HG02610 (cell line): ENCODE measurements at regions not wholly inside any gene's neighbourhood (a gene's known extent, or its start where the extent isn't known, plus 50 kb on each side); places are given as distances from the start of the nearest gene placed in this dataset.

Experiments used
- ATAC-seq: cut with Tn5 transposase; IDR thresholded peaks from one replicate; pipeline ENCODE4 v1.9.1; 2021; ENCODE audit warnings: mild to moderate bottlenecking, moderate library complexity; ENCODE audit not compliant: unreplicated experiment

DNA sequence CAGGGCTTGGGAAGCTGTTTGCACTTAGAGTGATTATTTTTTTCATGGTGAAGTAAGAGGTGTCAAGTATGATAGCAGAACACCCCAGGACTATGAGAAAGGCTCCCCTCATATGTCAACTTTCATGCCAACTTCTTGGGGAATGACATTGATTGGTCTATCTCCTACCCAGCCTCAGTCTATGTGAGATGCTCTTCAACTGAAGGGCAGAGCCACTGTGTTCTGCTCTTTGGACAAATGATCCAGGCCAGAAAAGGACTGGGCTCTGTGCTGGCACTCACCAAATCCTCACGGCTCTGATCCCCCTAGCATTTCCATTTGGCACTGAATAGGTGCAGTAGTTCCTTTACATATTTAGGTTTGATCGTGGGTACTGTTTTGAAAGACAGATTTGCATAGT lies 151.1 kb downstream of the DMRT2 start:
- no peak for ATAC-seq

DNA sequence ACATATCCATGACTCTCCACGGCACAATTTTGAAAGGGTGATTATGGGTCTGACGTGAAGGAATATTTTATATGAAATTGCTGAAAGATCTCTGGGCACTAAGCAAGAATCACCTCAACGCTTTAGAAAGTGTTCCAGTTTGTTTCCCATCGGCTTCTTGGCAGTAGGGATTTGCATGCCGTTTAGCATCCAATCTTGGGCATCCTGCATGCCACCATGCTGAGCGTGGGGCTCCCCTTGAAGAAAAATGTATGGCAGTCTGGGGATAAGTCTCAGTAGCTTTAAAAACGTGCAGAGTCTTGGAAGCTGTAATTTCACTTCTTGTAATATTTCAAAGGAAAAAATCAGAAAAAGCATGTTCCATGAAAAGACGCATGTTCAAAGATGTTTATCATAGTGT lies 151.7 kb downstream of the DMRT2 start:
- no peak for ATAC-seq

DNA sequence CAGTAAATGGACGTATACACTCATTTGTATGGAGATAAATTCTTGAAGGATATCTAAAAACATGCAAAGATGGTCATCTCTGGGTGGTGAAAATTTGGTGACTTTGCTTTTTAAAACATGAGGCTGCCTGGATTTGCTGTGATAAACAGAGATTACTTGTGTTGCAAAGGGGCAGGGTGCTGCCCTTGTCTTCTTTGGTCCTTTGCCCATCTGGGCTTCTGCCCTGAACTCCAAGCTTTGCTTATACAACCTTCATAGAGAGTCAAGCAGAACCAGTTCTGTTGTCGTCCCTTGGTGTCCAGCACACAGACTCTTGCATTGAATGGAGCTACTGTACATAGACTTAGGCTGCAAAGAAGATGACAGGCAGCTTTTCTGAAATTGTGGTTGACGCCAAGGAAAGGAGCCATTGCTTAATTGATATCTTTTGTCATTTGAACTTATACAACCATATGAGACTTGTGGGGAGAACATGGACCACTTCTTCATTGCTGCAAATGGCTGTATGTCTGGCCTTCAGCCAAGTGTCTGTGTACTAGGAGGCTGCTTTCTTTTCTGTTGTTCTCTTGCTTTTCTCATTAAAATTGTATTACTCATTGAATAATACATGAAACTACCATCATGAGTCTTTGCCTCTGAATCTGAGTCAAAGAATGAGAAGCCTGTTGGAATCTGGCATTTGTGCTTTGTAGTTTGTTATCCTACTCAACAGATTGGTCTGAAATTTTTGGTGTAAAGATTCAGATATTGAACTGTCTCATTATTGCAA lies 152.5 kb downstream of the DMRT2 start:
- no peak for ATAC-seq

DNA sequence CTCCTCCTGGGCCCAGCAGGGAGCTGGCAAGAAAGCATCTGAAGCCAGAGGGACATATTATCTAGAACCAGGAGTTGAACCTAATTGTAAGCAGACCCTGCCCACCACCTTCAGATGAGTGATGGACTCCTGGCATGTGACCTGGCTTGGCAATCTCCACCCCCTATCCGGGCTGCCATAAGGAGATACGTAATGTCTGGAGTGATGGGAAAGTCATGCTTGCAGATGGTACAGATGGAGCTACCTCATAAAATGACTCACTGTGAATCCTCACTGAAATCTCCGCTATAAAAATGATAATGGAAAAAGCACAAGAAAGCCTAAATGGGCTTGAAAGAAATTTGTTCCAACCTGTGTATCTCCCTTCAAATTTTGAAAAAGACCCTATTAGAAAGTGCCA lies 157.5 kb downstream of the DMRT2 start:
- ATAC-seq: no peak

DNA sequence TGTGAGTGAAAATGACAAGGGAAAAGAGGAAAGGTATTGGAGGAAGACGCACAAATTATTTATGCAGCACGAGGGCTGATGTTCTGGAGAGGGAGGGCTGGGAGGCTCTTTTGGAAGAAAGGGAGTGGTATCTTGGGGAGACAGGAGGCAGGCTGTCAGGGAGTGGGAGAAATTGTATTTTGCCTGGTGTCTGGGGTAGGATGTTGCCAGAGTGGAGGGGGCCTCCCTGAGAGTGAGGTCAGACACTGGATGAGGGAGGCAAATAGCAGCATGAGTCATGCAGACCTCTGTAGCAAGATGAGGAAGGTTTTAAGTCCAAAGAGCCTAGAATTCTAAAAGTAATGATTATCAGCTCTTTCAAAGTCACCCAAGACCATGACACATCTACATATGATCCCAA lies 158.0 kb downstream of the DMRT2 start:
- ATAC-seq: no peak

DNA sequence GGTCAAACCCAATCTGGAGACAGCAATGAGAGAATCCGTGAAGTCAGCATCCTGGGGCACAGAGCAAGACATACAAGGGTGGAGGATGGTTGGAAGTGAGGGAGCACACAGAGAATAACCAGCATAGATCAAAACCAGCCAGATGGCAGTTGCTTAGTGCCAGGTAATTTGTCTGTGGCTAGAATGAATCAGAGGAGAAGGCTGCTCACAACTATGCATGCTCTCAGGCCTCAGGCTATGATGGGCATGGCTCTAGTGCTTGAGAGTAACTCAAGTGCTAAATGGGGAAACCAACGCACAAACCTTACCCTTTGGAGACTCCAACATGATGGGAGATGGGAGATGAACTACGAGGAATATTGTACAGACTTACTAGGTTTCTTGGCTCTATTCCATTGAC lies 160.8 kb downstream of the DMRT2 start:
- no peak for ATAC-seq

DNA sequence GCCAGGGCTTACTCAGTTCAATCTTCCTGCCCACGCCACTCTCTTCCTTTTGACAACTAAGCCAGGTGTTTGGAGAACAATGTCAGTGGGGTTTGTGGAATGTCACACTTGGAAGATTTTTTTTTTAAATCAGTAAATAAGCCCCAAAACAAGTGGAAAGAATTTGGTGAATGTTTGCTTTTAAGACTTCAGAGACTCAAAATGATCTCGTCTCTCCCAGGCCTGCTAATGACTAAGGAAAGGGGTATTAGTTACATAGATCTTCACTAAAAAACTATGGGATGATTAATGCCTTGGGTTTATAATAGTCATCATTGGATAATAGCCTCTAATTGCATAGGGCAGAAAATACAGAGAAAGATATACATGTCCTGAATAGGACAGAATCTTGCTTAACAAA lies 166.4 kb downstream of the DMRT2 start:
- no peak for ATAC-seq

DNA sequence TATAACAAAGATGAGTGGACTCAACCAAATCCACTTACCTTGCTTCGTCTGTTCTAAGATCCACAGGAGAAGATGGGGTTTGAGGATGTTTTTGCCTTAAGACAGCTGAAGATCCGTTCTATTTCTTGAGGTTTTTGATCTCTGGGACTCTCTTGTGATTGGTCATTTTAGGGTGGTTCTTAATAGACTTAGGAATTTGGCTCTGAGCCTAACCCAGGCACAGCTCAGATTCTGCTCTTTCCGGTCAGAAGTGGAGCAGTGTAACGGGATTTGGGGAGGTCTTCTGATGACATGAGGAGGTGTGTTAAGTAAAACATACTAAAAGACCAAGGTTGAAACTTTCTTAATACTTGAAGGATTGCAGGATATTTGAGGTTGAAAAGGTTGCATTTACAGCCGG lies 166.9 kb downstream of the DMRT2 start:
- no peak for ATAC-seq

DNA sequence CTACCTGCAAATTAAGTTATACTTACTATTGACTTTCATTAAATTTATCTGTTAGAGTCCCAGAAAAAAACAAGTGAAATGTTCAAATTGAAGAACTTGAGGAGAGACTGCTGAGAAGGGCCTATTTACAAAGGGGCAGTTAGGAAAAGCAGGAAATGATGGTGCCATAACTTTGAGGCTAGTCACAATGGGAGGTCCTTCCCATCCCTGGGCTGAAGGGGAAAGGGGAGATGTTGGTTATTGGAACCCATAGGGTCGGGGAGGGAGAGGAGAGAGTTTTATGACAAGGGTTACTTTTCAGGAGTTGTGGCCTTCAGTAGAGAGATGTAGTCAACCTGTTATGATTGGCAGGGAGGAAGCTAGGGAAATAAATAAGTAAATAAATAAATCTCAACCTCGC lies 169.1 kb downstream of the DMRT2 start:
- no peak for ATAC-seq

DNA sequence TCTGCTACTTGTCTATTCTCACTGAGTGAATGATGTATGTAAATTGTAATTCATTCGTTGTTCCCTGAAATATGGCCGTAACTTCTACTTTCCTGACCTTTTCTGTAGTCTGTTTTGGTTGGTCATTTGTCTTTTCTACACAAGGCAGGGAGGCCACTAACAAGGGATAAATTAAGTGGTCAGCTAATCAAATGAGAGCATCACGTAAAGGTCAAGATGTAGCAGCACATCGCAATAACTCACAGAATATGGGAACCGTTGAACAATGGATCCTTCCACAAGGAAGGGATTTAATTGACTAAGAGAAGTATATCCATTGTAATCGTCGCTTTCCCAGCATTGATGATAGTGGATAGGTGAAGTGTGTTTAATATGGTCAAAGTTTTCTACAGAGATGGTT lies 171.1 kb downstream of the DMRT2 start:
- no peak for ATAC-seq

DNA sequence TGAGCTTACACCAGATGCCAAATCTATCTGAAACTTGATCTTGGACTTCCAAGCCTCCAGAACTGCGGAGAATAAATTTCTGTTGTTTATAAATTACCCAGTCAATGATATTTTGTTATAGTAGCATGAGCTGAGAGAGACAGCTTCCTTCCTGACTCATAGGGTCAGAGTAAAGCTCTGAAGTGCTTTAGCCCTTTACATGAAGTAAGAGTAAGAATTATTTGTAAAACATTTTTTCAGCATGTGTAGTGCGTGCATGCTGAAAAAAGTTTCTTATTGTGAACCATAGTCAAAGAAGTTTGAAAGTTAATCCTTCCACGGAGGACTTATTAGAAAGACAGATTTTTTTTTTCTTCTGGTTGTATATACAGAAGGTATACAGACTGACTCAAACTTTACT lies 172.4 kb downstream of the DMRT2 start:
- no peak for ATAC-seq

DNA sequence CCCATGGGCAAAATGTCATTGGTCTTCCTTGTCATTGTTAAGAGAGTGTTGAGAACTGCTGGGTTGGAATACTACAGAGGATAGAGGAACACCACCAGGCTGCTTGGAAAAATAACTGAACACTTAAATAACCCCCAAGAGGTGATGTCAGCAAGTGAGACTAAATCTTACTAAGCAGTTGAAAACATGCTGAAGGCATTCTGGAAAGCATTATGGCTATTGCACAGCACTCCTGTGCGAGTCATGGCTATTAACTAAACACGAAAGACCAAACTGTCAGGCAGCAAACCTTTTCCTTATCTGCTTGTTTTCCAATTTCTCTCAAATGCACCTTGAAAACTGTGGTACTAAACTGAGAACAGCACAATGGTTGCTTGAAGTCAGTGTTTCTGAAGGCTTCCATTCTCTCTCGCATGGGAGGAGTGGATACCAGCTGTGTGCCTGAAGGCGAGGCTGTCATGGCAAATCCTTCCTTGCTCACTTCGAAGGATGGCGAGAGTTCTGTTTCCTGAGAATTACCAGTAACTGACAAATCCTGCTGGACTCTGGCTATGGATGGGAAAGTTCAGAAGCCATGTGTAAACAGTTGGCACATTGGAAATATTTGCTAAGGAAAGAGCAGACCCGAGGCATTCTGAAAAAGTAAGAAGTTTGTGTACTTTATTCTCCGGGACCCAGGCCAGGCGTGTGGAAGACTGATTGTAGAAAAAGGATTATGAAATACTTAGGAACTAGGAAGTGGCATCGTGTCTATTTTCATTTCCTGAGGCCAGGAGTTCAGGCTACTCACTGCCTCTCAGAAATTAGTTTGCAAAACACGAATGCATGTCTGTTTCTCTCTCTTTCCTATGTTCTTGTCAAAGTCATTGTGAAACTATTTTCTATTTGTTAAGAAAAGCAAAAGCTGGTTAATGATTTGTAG lies 182.1 kb downstream of the DMRT2 start:
- no peak for ATAC-seq

DNA sequence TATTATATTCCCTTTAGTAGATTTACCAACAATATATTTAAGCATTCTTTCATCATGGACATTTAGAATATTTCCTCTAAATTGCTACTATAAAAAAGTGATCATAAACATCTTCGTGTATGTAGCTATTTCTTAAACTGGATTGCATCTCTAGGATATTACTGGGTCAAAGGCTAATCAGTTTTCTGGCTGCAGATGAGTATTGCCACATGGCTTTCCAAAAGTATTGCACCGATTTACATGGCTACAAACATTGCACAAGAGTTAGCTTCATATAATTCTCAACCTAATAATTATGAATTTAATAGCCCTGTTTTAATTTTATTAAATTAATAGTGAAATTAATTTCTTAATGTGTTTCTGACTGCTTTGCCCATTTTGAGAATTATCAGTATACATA lies 183.4 kb downstream of the DMRT2 start:
- ATAC-seq: no peak

DNA sequence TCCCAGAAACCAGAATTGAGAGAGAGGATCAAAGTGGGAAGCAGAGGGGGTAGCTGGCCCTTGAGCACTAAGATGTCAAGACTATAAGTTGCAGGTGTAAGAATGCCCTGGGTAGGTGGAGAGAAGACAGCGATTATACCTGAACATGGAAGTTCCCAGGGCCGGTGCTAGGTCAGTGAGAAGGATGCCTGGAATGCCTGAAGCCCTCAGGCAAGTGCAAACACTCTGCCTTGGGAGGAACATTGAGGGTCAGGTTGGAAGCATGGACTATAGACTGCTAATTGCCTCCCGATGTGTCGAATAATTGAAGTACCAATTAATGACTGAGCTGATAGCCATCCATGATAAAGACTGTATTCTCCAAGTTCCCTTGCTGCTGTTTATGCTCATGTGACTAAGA lies 185.5 kb downstream of the DMRT2 start:
- ATAC-seq: no peak

DNA sequence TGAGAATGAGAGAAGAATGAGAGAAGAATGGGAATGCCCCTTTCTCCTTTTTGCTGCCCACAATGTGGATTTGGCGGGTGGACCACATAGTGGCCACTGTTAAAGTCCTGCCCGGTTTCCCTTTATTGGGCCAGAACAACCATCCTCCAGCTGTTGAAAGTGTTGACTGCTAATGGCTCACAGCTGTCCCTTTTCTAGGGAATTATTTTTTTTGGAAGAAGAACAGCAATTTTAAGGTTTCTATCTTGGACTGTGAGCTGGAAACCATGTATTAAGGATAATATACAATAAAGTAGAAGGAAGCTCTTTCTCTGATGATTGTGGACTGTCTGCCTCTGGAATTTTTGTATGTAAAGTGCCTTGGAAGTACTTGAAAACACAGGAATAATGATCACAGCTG lies 185.9 kb downstream of the DMRT2 start:
- ATAC-seq: no peak

DNA sequence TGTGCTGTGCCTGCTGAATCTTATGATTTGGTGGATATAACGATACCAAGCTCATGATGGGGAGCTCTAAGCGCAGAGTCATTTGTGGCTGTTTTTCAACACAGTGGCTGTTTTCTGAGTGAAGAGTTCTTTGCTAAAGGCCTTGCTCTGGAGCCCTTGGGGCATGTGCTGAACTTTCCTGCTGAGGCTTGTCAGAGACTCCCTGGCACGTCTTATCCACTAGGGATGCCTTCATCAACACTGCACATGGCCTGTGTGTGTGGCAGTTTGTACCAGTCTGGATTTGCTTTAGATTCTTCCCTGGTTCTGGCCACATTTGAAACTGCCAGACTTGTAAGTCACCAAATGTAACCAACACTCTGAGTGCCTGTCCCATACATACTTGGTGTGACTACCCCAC lies 188.2 kb downstream of the DMRT2 start:
- ATAC-seq: no peak

DNA sequence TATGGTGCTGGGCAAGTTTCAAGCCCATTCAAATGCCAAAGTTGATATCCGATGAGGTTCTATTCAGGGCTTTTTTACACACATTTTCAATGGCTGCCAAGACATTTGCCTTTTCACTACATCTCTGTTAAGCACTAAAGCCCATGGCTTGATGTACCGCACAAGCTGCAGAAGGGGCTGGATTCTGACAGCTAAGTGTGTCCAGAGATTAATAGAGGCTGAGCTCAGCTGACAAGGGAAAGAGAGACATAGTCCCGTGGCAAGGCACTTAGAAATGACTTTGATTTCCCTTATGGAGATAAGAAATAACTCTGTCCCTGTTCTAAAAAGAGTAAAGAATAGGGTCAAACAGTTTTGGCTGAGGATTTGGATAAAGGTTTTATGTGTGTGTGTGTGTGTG lies 198.6 kb downstream of the DMRT2 start:
- no peak for ATAC-seq

DNA sequence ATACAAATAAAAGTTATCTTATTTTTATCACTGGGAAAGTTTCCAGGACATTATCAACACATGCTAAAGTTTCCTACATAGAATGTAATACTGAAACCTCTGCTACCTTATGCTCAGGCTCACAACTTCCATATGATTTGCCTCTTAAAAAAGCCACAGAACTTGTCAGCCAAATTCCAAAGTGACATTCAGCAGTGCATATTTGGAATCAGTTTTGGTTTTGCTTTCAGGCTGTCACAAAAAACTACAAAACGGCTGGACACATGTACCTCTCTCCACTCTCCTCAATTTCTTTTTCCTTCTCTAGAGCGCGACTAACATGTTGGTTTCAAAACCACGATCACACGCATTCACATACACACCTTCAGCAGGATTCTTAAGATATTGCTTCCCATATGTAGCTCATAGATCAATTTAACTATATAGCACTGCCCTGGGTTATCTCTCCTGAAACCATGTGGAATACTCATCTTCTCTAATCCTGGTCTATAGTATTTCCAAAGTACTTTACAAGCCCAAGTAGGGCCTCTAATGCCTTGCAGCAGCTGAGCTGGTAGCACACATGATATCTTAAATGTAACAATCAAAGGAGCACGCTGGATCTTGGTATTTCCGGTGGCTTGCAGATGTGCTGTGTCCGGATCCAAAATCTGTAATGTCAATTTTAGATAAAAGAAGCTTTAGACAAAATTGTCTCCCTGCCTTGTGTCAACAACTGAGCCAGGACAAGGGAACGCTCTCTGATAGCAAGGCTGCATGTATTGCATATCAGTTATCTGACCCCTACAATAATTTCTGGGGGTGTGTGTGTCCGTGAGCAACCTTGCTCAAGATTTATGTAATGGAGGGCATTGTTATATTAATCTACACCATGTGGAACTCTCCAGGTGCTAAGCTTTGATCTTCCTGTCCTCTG lies 203.2 kb downstream of the DMRT2 start:
- no peak for ATAC-seq

DNA sequence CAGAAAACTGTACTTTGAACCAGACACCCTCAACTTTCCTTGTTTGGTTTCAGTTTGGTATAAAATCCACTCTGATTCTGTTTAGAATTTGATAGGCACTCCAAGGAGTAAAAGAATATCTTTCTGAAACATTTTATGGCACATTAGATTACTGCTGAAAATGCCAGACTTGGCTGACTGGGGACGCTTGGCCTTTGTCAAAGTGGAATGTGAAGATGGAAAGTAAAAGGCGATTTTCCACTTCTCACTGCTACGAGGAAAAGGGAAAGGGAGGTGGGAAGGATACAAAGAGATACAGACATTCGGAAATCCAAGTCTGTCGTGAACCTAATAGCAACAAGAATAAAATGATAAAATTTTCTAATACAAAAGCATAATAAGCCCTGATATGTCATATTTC lies 203.9 kb downstream of the DMRT2 start:
- no peak for ATAC-seq

DNA sequence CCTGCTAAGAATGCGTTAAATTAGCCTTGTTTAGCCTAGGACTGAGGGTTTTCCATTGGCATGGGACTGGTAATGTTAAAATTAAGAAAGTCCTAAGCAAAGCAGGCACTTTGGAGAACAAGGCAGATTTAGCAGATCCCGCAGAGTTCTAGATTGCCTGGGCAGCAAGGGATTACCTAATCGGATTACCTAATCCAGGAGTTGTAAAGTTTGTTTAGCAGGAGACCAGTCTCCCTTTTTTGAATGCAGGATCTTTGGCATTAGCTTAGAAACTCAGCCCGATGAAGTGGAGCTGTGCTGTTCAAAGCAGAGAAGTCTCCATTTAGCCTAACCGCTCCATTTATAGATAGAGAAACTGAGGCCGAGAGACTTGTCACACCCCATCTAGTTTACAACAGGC lies 206.0 kb downstream of the DMRT2 start:
- no peak for ATAC-seq

DNA sequence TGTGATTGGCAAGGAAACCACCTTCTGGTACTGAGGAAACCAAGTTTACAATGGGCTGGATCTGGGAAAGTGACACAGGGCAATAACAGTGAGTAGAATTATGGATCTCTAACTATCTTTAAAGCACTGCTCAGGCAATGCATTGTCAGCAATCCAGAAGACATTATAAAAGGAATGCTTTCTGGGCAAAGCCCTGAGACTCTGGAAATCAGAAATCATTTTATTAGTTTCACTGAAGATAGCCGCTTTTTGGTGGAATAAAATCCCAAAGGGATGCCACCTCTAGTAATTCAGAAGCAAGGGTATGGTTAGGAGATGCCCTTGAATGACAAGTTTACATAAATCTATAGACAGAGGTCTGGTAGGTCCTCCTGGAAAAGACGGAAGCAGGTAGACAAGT lies 211.1 kb downstream of the DMRT2 start:
- ATAC-seq: no peak
